Erythroblast (primary cell): ENCODE measurements at regions not wholly inside any gene's neighbourhood (a gene's known extent, or its start where the extent isn't known, plus 50 kb on each side); places are given as distances from the start of the nearest gene placed in this dataset.
"Not testable (repeated sequence)": the region's sequence is repeated elsewhere in the genome, so short reads cannot be mapped to it uniquely, and the experiment has no call there.

Experiments
- DNase-seq, 2 experiments: peaks; one replicate each; lab custom pipeline; 2025; lab: John Stamatoyannopoulos, UW
- GATA1 ChIP-seq: IDR thresholded peaks from 2 replicates; pipeline ENCODE4 v1.6.1; 2011; ENCODE audit warnings: low read depth, mild to moderate bottlenecking, control low read depth, low read length, moderate library complexity
- POLR2A ChIP-seq: IDR thresholded peaks from 2 replicates; pipeline ENCODE4 v1.6.1; 2011; ENCODE audit warnings: mild to moderate bottlenecking, low read length

DNA sequence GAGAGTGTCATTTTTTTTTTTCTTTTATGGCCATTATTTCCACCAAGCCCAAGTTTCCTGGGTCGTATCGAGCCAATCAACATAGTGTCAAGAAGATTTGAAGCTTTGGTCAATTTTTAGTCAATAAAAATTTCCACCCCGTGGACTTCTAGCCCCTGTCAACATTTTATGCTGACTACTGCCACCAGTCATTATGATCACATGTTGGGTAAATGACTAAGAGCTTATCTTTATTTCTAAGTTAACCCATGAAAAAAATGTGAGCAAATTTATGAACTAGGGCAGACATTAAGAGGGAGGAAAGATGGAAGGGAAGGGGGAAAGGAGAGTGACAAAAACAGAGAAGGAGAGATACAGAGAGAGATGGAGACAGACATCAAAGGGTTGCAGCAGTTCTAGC is 143.5 kb upstream of the ALDH1B1 start:
- DNase-seq = no peak
- no peak for TF ChIP-seq GATA1
- no peak for TF ChIP-seq POLR2A

DNA sequence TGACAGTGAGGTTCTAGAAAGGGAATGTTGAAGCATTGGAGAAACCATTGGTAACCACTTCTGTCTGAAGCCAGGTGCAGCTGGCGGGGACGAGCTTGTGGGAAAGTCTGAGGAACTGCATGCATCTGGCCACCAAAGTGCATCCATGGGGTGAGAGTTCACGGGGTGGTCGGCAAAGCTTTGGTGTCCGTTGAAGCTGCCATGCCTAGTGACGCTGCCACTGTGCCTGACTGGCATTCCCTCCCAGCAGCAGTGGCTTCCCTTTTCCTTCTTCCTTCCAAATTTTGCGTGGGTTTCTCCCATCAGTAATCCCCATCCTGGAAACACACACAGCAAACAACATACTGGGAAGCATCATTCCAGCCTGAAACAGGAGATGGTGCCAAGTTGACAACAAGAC is 145.7 kb upstream of the ALDH1B1 start:
- no peak for DNase-seq
- TF ChIP-seq POLR2A (no peak), GATA1 (no peak)

DNA sequence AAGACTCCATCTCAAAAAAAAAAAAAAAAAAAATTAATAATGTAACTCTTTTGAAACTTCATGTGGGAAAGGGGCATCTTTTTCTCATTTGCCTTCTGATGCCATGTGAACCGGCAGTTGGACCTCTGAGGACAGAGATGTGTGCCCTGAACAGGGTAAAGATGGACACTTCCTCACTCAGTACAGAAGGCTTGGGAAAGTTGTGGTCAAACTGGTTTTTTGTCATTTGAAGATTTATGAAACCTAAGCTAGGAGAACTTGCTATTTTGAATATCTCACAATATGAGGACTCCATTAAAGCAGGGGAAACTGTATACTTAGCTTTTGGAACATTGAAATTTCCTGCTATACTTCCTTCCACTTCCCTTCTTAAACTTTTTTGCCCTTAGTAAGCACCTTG is 147.5 kb upstream of the ALDH1B1 start:
- TF ChIP-seq POLR2A (no peak), GATA1 (no peak)

DNA sequence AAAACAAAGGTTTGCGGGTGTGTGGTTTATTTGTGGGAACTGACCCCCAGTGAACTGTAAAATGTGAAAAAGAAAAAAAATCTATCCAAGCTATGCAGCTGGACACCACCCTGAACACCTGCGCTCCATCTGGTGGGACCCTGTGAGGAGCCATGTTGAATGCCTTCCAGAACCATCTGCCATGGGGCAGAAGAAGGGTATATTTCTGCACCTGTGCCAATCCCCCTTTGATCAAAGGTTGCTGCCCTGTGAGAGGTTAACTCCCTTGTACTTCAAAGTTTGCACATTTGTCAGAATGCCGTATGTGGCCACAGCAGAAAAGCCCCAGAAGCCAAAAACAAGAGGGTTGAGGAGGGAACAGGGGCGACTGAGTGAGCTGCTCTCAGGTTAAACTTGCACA is 148.5 kb upstream of the ALDH1B1 start:
- no peak for DNase-seq
- TF ChIP-seq POLR2A = no peak
- no peak for TF ChIP-seq GATA1

More for the DNA sequence above, 147.5 kb upstream of the ALDH1B1 start:
- DNase-seq = no peak

- DNase-seq = not testable (repeated sequence)
Observed at GRCh38 chr9:38242151-38242550, 150.4 kb upstream of the ALDH1B1 start.

- DNase-seq = no peak
- TF ChIP-seq GATA1 = no peak
- TF ChIP-seq POLR2A = no peak
Observed at GRCh38 chr9:38240051-38240450, 152.5 kb upstream of the ALDH1B1 start.

DNA sequence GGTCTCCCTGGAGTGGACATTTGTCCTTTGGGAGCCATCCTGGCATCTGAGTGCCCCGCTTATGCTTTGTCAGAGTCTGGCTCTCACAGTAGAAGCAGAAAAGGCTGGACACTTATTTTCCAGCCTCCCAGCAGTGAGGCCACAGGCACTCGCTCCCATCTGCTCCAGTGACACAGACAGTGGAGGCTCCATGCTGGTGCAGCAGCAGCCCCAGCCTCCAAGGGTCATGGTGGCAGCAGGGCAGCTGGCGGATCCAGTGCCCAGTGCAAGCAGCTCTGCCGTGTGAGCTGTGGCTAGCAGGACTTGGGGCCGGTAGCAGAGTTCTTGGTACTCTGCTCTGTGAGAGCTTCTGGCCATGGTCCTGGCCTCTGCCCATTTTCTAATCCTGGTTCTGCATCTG is 157.3 kb upstream of the ALDH1B1 start:
- no peak for DNase-seq
- TF ChIP-seq GATA1 (no peak), POLR2A (no peak)

DNA sequence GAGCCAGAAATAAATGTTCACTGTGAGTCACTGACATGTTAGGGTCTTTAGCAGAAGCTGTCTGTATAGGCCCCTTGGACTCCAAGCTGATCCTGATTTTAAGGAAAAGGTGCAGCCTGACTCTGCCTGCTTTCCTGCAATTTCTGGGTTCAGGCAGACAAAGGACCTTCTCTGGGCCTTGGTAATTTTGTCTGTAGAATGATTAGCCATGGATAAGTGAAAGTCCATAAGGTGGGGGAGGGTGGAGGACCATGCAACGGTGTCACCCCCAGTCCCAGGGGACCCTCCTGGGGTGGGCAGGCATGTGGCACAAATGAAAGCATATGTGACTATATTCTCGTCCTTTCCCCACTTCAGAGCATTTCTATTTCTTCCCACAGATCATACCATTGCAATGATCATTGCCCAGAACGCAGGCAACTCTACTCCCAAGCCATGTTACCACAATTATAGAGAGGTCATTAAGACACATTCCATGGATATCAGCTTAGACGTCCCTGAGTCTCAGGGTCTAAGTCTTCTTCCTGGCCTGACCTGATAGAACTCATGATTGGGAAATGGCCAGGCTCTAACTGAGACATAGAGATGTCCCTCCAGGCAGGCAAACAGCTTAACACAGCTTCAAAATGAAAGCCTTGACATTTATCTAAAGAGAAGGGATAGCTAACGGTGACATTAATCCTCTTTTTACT is 157.9 kb upstream of the ALDH1B1 start:
- no peak for DNase-seq
- TF ChIP-seq POLR2A = no peak
- no peak for TF ChIP-seq GATA1

GRCh38 chr9:38233796-38234355 is 158.6 kb upstream of the ALDH1B1 start:
- TF ChIP-seq POLR2A (no peak), GATA1 (no peak)
- no peak for DNase-seq

GRCh38 chr9:38233343-38233742 is 159.2 kb upstream of the ALDH1B1 start:
- no peak for DNase-seq

DNA sequence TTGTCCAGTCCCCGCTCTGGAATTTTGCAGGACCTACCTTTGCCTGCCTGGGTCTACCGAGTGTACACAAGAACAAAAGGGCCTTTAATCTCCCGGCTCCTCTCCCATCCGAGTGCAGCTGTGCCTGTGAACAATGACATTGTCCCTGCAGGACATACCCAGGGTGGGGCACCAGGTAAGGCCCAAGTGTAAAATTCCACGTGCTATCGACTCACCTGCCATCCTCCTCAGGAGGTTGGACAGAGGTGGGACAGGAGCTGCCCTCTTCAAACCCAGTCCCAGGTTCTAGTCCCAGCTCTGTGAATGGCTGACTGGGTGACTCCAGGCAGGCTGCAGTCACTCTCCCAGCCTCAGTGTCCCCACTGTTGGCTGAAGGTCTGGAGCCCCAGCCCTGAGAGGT is 159.6 kb upstream of the ALDH1B1 start:
- DNase-seq = no peak
- TF ChIP-seq GATA1 = no peak
- no peak for TF ChIP-seq POLR2A

More at GRCh38 chr9:38233343-38233742, 159.2 kb upstream of the ALDH1B1 start:
- TF ChIP-seq GATA1 (no peak), POLR2A (no peak)

DNA sequence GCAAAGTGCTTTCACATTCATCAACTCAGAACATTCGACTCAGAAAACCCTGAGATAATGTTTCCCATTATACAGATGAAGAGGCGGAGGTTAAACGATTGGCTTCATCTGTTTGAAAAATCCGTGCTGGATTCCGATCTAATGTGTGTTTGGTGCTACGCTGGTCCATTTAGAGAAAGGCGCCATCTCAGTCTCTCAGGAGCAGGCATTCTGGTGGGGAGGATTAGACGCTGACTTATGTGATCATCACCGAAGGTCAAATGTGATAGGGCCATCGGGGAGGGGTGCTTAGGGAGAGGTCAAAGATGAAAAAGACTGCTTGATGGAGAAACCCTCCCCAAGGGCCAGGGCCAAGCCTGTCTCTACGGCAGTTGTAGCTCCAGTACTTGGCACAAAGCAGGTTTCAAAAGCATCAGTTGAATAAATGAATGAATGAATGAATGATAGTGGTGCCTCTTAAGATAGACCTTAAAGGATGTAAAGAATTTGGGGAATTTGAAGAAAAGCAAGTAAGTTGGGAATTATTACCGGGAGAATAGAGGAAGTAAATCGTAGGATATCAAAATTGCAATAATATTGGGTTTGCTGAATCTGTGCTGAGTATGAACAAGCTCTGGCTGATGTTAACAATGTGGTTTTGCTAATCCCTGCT is 160.6 kb upstream of the SHB start:
- no peak for DNase-seq
- TF ChIP-seq POLR2A (no peak), GATA1 (no peak)

DNA sequence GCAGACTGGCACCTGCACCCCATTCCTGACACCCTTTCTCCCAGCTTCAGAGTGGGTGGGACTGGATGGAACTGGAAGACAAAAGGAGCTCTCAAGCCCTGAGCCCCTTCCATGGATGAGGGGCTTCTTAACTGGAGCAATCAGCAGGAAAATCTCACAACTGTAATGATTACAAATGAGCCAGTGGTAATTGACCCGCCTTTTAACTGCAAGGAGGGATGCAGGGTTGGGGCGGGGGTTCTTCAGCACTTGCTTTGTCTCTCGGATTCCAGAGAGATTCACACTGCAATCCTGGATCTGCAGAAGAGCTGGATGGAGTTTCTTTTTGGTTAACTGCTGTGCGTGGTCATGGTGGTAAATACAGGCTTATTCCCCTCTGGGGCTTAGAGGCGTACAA is 160.1 kb upstream of the SHB start:
- DNase-seq = no peak
- TF ChIP-seq GATA1 (no peak), POLR2A (no peak)

- DNase-seq = no peak
Observed at GRCh38 chr9:38228331-38229103, 159.5 kb upstream of the SHB start.

More at GRCh38 chr9:38228331-38229103, 159.5 kb upstream of the SHB start:
- TF ChIP-seq GATA1 (no peak), POLR2A (no peak)
